Pancreas (tissue), 10 donors: ENCODE measurements at regions not wholly inside any gene's neighbourhood (a gene's known extent, or its start where the extent isn't known, plus 50 kb on each side); places are given as distances from the start of the nearest gene placed in this dataset.

ENCODE experiments used
- ATAC-seq, 4 donors: fragments of 200-7000 bp; cut with Tn5 transposase; one replicate each; pipeline versions ENCODE4 v1.8.0 to v1.9.1; 2020; ENCODE audit warnings: mild to moderate bottlenecking in 4 of 4, moderate library complexity in 4 of 4
- DNase-seq, 6 donors: peaks; one replicate each; pipeline ENCODE4 v3.0.0-alpha.2; 2020
- FAIRE-seq: peaks from 2 replicates; lab custom pipeline; 2012; peaks lifted over from hg19 to GRCh38; lab: Jason Lieb, UNC
- H3K27ac ChIP-seq, 4 donors: fragments of 200-600 bp; sonication (generic); 1 replicate in 3 of 4; 2 replicates in 1 of 4; pipeline versions ENCODE4 v1.5.0 to v1.8.0; 2020
- H3K27me3 ChIP-seq, 4 donors: fragments of 200-600 bp; one replicate each; pipeline ENCODE4 v1.8.0; 2021
- H3K36me3 ChIP-seq, 3 donors: fragments of 200-600 bp; sonication (generic) in 1 of 3; one replicate each; pipeline versions ENCODE4 v1.5.0 to v1.8.0; 2020 to 2021
- H3K4me1 ChIP-seq, 3 donors: fragments of 200-600 bp; one replicate each; pipeline ENCODE4 v1.8.0; 2021
- H3K4me3 ChIP-seq, 4 donors: fragments of 200-600 bp; sonication (generic) in 2 of 4; one replicate each; pipeline versions ENCODE4 v1.5.0 to v1.8.0; 2020 to 2021
- H3K9me3 ChIP-seq, 4 donors: fragments of 200-600 bp; one replicate each; pipeline ENCODE4 v1.8.0; 2021
- WGBS, 2 donors: extraction: QIAGEN DNeasy Blood & Tissue Kit; methylation state at CpG; one replicate each; pipeline ENCODE4 v1.1.7; 2013; 5-methylcytosine and 5-hydroxymethylcytosine counted together
- intact Hi-C, 3 donors: fragments of 100-400 bp; cut with DNase I; formaldehyde crosslinking; loops; one replicate each; pipeline versions ENCODE4 v1.11.1 to v1.14.2; 2022
- TF ChIP-seq, protein P1 (sequence below), 4 donors: fragments of 200-600 bp; sonication (generic) in 3 of 4; IDR thresholded peaks; one replicate each; pipeline versions ENCODE4 v1.5.0 to v1.8.0; 2021; ENCODE audit warnings: antibody characterized with exemption in 4 of 4
- donor health status: healthy with polysubstance abuse.
- donor health status: DM: no; HTN: no; CAD: no; lungs with moderate emphysema.
- donor health status: DM: no; HTN: no; CAD: no.
- donor health status: control.
- donor health status: control.
- donor health status: Bipolar disorder and iron deficiency.
- donor health status: DM: yes; HTN: yes; CAD: no.
- donor health status: DM: no; HTN: no; CAD: no.
- donor health status: DM: no; HTN: no; CAD: no.
- donor health status: DM: yes; HTN: yes; CAD: no.

DNA sequence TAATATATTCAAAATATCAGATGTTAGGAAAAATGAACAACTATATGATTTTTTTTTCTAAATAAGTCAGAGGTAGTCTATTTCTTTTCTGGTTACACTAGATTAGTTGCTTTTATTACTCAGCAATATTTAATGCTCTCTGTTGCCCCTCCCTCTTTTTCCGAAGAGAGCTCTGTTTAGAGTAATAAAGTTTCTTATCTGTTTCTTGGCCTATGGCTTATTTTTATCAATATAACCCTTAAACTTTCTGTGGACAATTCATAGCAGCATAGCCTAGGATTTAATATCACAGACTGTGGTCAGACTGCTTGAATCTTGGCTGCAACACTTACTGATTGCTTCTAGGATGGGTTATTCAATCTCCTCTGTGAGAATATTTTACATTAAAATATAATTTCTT, 2315.4 kb upstream of the AGA start:
- intact Hi-C loops: no loop called here
- WGBS, 2 donors: 36 to 47% methylated on average over 1 of the region's 1 CpG
- no peak for DNase-seq

DNA sequence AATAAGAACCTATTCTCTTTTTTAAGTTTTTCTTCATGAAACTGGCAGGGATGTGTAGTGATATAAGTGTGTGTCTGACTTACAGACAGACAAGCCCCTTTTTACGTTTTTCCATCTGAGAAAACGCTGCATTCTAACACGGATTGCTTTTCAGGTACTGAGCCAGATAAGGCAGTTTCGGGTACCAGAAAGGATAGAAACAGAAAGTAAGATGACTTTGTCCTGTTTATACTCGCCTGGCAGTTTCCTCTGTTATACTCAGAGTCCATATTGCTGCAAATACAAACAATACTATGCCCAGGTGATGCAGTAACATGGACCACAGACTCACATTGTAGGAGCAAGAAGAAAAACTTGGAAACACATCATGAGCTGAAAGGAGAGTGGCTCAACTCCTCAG, 2320.6 kb upstream of the AGA start:
- ATAC-seq: no peak
- intact Hi-C loops: no loop called here
- FAIRE-seq: no peak
- Histone ChIP-seq H3K27me3 (no peaks in the 10 kb centered on the region), H3K27ac (no peak overlapping the region), H3K9me3 (peaks cover 0 to 3% (median 0%) of the 10 kb centered on the region in 4 donors), H3K36me3 (no peaks in the 10 kb centered on the region), H3K4me3 (no peak overlapping the region), H3K4me1 (no peaks in the 10 kb centered on the region)
- 50 to 60% methylated on average over 5 of the region's 5 CpGs for WGBS, 2 donors
- no peak for DNase-seq
- TF ChIP-seq, protein P1, sequence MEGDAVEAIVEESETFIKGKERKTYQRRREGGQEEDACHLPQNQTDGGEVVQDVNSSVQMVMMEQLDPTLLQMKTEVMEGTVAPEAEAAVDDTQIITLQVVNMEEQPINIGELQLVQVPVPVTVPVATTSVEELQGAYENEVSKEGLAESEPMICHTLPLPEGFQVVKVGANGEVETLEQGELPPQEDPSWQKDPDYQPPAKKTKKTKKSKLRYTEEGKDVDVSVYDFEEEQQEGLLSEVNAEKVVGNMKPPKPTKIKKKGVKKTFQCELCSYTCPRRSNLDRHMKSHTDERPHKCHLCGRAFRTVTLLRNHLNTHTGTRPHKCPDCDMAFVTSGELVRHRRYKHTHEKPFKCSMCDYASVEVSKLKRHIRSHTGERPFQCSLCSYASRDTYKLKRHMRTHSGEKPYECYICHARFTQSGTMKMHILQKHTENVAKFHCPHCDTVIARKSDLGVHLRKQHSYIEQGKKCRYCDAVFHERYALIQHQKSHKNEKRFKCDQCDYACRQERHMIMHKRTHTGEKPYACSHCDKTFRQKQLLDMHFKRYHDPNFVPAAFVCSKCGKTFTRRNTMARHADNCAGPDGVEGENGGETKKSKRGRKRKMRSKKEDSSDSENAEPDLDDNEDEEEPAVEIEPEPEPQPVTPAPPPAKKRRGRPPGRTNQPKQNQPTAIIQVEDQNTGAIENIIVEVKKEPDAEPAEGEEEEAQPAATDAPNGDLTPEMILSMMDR (IDR thresholded peaks at IDR 0.05): no peak

More for the DNA sequence above, 2315.4 kb upstream of the AGA start:
- no peak overlapping the region for H3K4me3 ChIP-seq
- no peaks in the 10 kb centered on the region for H3K27me3 ChIP-seq
- H3K27ac ChIP-seq: no peak overlapping the region
- FAIRE-seq: no peak
- no peak for ATAC-seq
- no peaks in the 10 kb centered on the region for H3K36me3 ChIP-seq
- no peaks in the 10 kb centered on the region for H3K4me1 ChIP-seq
- peaks cover 0 to 3% (median 0%) of the 10 kb centered on the region in 4 donors for H3K9me3 ChIP-seq
- TF ChIP-seq, protein P1 (IDR thresholded peaks at IDR 0.05): no peak

DNA sequence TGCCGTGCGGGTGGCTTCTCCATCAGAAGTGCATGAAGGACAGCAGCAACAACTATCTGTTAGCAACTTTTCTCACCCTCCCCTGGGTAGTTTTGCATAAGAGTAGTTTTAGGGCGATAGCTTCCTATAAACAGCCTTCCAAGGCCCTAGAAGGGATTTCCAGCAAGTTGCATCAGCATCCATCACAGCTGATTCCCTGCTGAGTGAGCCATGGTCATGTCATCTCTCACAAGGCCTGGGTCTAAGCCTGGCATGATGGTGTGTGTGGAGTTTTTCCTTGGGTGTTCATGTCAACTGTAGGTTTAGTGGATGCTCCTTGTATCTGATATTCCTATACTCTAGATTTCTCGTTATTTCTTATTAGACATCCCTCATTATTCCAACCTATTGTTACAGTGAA, 2324.7 kb upstream of the AGA start:
- intact Hi-C loops: no loop called here
- no peak for DNase-seq
- no peaks in the 10 kb centered on the region for H3K9me3 ChIP-seq
- TF ChIP-seq, protein P1 (IDR thresholded peaks at IDR 0.05): no peak
- ATAC-seq: no peak
- FAIRE-seq: no peak
- no peaks in the 10 kb centered on the region for H3K36me3 ChIP-seq
- H3K27ac ChIP-seq: no peak overlapping the region
- no peak overlapping the region for H3K4me3 ChIP-seq
- H3K27me3 ChIP-seq: no peaks in the 10 kb centered on the region
- no peaks in the 10 kb centered on the region for H3K4me1 ChIP-seq
- 47 to 58% methylated on average over 4 of the region's 4 CpGs for WGBS, 2 donors

DNA sequence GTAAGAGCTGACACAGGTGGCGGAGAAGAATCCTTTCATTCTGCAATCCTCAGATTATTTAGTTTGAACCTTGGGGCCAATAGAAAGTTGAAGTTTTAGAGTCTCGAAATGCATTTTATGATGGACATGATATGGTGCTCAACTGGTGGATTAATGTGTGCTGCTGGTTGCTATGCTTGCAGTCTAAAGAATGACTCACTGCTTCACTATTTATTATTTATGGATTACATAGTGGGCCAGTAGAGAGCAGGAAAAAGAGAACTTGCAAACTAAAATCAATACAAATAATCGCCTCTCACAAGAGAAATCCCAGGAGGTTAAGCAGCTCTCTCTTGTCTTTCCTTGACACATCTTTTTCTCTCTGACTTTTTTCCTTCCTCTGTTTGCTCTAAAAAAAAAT, 2326.8 kb upstream of the AGA start:
- FAIRE-seq (no peak), DNase-seq (no peak), ATAC-seq (no peak)
- H3K27me3 ChIP-seq: no peaks in the 10 kb centered on the region
- no peaks in the 10 kb centered on the region for H3K36me3 ChIP-seq
- no peak overlapping the region for H3K27ac ChIP-seq
- intact Hi-C loops: no loop called here
- H3K4me1 ChIP-seq: no peaks in the 10 kb centered on the region
- no peak overlapping the region for H3K4me3 ChIP-seq
- TF ChIP-seq, protein P1 (IDR thresholded peaks at IDR 0.05): no peak
- 61 to 67% methylated on average over 3 of the region's 3 CpGs for WGBS, 2 donors
- no peaks in the 10 kb centered on the region for H3K9me3 ChIP-seq

DNA sequence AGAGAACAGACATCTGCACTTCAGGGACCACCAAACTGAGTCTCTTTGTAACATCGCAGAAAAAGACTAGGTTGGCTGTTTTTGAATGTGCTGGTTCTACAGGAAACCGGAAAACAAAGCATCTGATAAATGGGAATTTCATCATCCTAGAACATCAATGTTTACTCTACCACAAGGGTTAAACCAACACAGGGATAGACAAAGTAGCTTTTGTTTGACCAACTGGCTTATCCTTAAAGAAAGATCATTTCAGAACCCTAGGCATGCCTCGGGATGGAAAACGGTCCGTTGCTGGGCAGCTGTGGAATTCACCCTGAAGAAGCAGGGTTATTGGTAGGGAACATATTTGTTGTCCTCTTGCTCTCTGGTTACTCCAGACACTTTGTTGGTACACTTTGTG, 2355.5 kb upstream of the AGA start:
- Histone ChIP-seq H3K27me3 (no peaks in the 10 kb centered on the region), H3K4me3 (no peak overlapping the region), H3K4me1 (no peaks in the 10 kb centered on the region), H3K27ac (no peak overlapping the region), H3K36me3 (no peaks in the 10 kb centered on the region), H3K9me3 (no peaks in the 10 kb centered on the region)
- DNase-seq (no peak), FAIRE-seq (no peak), ATAC-seq (no peak)
- intact Hi-C loops: no loop called here
- 8 to 9% methylated on average over 5 of the region's 5 CpGs for whole genome bisulfite sequencing, 2 donors
- TF ChIP-seq, protein P1 (IDR thresholded peaks at IDR 0.05): no peak
